WTC11 (cell line): ENCODE measurements at regions not wholly inside any gene's neighbourhood (a gene's known extent, or its start where the extent isn't known, plus 50 kb on each side); places are given as distances from the start of the nearest gene placed in this dataset.

Experiments used
- ATAC-seq: fragments of 200-7000 bp; cut with Tn5 transposase; 2 replicates; pipeline ENCODE4 v1.10.0; 2021; ENCODE audit warnings: mild to moderate bottlenecking, moderate library complexity
- CTCF ChIA-PET: fragments of 300-600 bp; sonication (Branson Sonifier 250); formaldehyde crosslinking; loops from one replicate; lab custom pipeline; 2021; ENCODE audit warnings: antibody characterized with exemption; lab: Charles Lee
- POLR2A ChIA-PET: fragments of 350-600 bp; sonication (Branson Sonifier 250); formaldehyde crosslinking; loops from one replicate; lab custom pipeline; 2021; ENCODE audit warnings: antibody characterized with exemption; lab: Charles Lee
- DNase-seq: peaks from one replicate; pipeline ENCODE4 v3.0.0; 2021; ENCODE audit warnings: low spot score
- H3K27ac Mint-ChIP-seq: 2 replicates; pipeline ENCODE4 v1.8.0; 2021; ENCODE audit warnings: mixed read lengths
- H3K27me3 Mint-ChIP-seq: 2 replicates; pipeline ENCODE4 v1.8.0; 2021; ENCODE audit warnings: low read depth, mild to moderate bottlenecking, moderate library complexity, mixed read lengths
- H3K36me3 Mint-ChIP-seq: 2 replicates; pipeline ENCODE4 v1.8.0; 2021; ENCODE audit warnings: mixed read lengths
- H3K4me1 Mint-ChIP-seq: 2 replicates; pipeline ENCODE4 v1.8.0; 2022; ENCODE audit warnings: mixed read lengths
- H3K4me3 Mint-ChIP-seq: 2 replicates; pipeline ENCODE4 v1.8.0; 2021; ENCODE audit warnings: mild to moderate bottlenecking, moderate library complexity, mixed read lengths
- H3K9me3 Mint-ChIP-seq: 2 replicates; pipeline ENCODE4 v1.8.0; 2021; ENCODE audit warnings: mixed read lengths
- AR ChIP-seq: fragments of 250-450 bp; sonication (Bioruptor Pico); IDR thresholded peaks from 2 replicates; pipeline ENCODE4 v1.9.0; 2021; ENCODE audit warnings: mild to moderate bottlenecking
- CREM ChIP-seq: sonication (generic); formaldehyde crosslinking; IDR thresholded peaks from 2 replicates; pipeline ENCODE4 v1.8.1; 2022; ENCODE audit warnings: mild to moderate bottlenecking, missing genetic modification reagents, moderate library complexity
- E2F1 ChIP-seq: sonication (generic); formaldehyde crosslinking; IDR thresholded peaks from 2 replicates; pipeline ENCODE4 v1.8.0; 2022; ENCODE audit warnings: mild to moderate bottlenecking, missing genetic modification reagents
- FOXJ3 ChIP-seq: sonication (generic); formaldehyde crosslinking; IDR thresholded peaks from 2 replicates; pipeline ENCODE4 v1.9.0; 2021; ENCODE audit warnings: missing genetic modification reagents, mild to moderate bottlenecking, borderline replicate concordance
- FOXK1 ChIP-seq: sonication (generic); formaldehyde crosslinking; IDR thresholded peaks from 2 replicates; pipeline ENCODE4 v1.8.0; 2022; ENCODE audit warnings: mild to moderate bottlenecking, moderate library complexity, missing genetic modification reagents
- GRHL2 ChIP-seq: fragments of 250-450 bp; sonication (Bioruptor Pico); IDR thresholded peaks from 2 replicates; pipeline ENCODE4 v1.8.0; 2022; ENCODE audit warnings: mild to moderate bottlenecking, moderate library complexity; ENCODE audit not compliant: insufficient replicate concordance, severe bottlenecking
- GTF2I ChIP-seq: fragments of 250-450 bp; sonication (Bioruptor Pico); conservative IDR thresholded peaks from 2 replicates; pipeline ENCODE4 v1.4.0; 2021; ENCODE audit warnings: mild to moderate bottlenecking
- IRF2 ChIP-seq: sonication (generic); formaldehyde crosslinking; IDR thresholded peaks from 2 replicates; pipeline ENCODE4 v1.8.0; 2022; ENCODE audit warnings: low read depth, missing genetic modification reagents, borderline replicate concordance
- JUN ChIP-seq: sonication (generic); formaldehyde crosslinking; IDR thresholded peaks from 2 replicates; pipeline ENCODE4 v1.8.0; 2023; ENCODE audit warnings: mild to moderate bottlenecking, missing genetic modification reagents
- NFATC4 ChIP-seq: fragments of 250-450 bp; sonication (Bioruptor Pico); IDR thresholded peaks from 2 replicates; pipeline ENCODE4 v1.9.0; 2021; ENCODE audit warnings: mild to moderate bottlenecking
- NFYB ChIP-seq: sonication (generic); formaldehyde crosslinking; conservative IDR thresholded peaks from 2 replicates; pipeline ENCODE4 v1.8.0; 2022; ENCODE audit warnings: low read depth, missing genetic modification reagents
- NR2C2 ChIP-seq: sonication (generic); formaldehyde crosslinking; IDR thresholded peaks from 2 replicates; pipeline ENCODE4 v1.8.0; 2022; ENCODE audit warnings: mild to moderate bottlenecking, missing genetic modification reagents
- PRDM15 ChIP-seq: sonication (generic); formaldehyde crosslinking; IDR thresholded peaks from 2 replicates; pipeline ENCODE4 v1.8.0; 2022; ENCODE audit warnings: missing genetic modification reagents
- RELA ChIP-seq: sonication (generic); formaldehyde crosslinking; IDR thresholded peaks from 2 replicates; pipeline ENCODE4 v1.8.1; 2022; ENCODE audit warnings: missing genetic modification reagents, mild to moderate bottlenecking, borderline replicate concordance
- SMAD4 ChIP-seq: sonication (generic); formaldehyde crosslinking; IDR thresholded peaks from 2 replicates; pipeline ENCODE4 v1.8.0; 2022; ENCODE audit warnings: mild to moderate bottlenecking, missing genetic modification reagents
- SOX15 ChIP-seq: fragments of 250-450 bp; sonication (Bioruptor Pico); IDR thresholded peaks from 2 replicates; pipeline ENCODE4 v1.9.0; 2021; ENCODE audit warnings: mild to moderate bottlenecking
- ZMAT4 ChIP-seq: fragments of 250-450 bp; sonication (Bioruptor Pico); IDR thresholded peaks from 2 replicates; pipeline ENCODE4 v1.9.0; 2021; ENCODE audit warnings: mild to moderate bottlenecking
- ZNF423 ChIP-seq: fragments of 250-450 bp; sonication (Bioruptor Pico); IDR thresholded peaks from 2 replicates; pipeline ENCODE4 v2.1.2; 2022; ENCODE audit warnings: mild to moderate bottlenecking, moderate library complexity
- ZNF425 ChIP-seq: fragments of 250-450 bp; sonication (Bioruptor Pico); conservative IDR thresholded peaks from 2 replicates; pipeline ENCODE4 v1.9.0; 2021; ENCODE audit warnings: mild to moderate bottlenecking
- ZNF671 ChIP-seq: fragments of 250-450 bp; sonication (Bioruptor Pico); IDR thresholded peaks from 2 replicates; pipeline ENCODE4 v1.8.0; 2021; ENCODE audit warnings: mild to moderate bottlenecking

GRCh38 chr15:35305031-35305550 lies 220.0 kb upstream of the NANOGP8 start (continued):
- TF ChIP-seq AR (CRISPR knock-in tag) (no peak), ZNF425 (CRISPR knock-in tag) (no peak), NR2C2 (CRISPR knock-in tag) (no peak), E2F1 (CRISPR knock-in tag) (no peak), FOXJ3 (no peak)
- TF ChIP-seq, all 79 proteins: peak for 0

- ChIA-PET CTCF (interaction anchor here (1.3 to 2.3 kb wide), 2 partner anchors 15 to 140 kb away, joined by 5 to 7 read pairs; no protein-coding TSS in a partner anchor), POLR2A (no interaction called here)
- TF ChIP-seq GRHL2 = no peak
- no peak for TF ChIP-seq NR2C2 (CRISPR knock-in tag)
- no peak for TF ChIP-seq ZMAT4
- no peak for TF ChIP-seq RELA (CRISPR knock-in tag)
- no peak for TF ChIP-seq CREM (CRISPR knock-in tag)
- TF ChIP-seq GTF2I (CRISPR knock-in tag) = no peak
- TF ChIP-seq PRDM15 (CRISPR knock-in tag) = no peak
- no peak for TF ChIP-seq SOX15
- no peak for TF ChIP-seq NFYB
- no peak for TF ChIP-seq FOXK1
- TF ChIP-seq ZNF423 (CRISPR knock-in tag) = no peak
- no peak for TF ChIP-seq NFATC4 (CRISPR knock-in tag)
- TF ChIP-seq JUN (CRISPR knock-in tag) = no peak
- no peak for TF ChIP-seq SMAD4 (CRISPR knock-in tag)
- TF ChIP-seq ZNF671 (CRISPR knock-in tag) = no peak
- no peak for TF ChIP-seq IRF2 (CRISPR knock-in tag)
- Mint-ChIP-seq H3K27me3 (no peaks in the 10 kb centered on the region), H3K36me3 (no peaks in the 10 kb centered on the region), H3K4me1 (peaks cover 15% of the 10 kb centered on the region), H3K27ac (peak overlapping the region; percentile 28), H3K4me3 (no peak overlapping the region), H3K9me3 (no peaks in the 10 kb centered on the region)
- ATAC-seq (no peak), DNase-seq (no peak)
These were observed 219.3 kb upstream of the NANOGP8 start for GRCh38 chr15:35304389-35304788.
